ENCODE measurements at regions not wholly inside any gene's neighbourhood (a gene's known extent, or its start where the extent isn't known, plus 50 kb on each side); places are given as distances from the start of the nearest gene placed in this dataset.

GRCh38 chr1:30274976-30275621 lies 448.3 kb downstream of the MATN1 start:
- H3K36me3 Mint-ChIP-seq (ENCODE audit: low read depth) = no peaks in the 10 kb centered on the region
- H3K4me1 Mint-ChIP-seq = peaks cover 10% of the 10 kb centered on the region
- no peak overlapping the region for H3K4me3 Mint-ChIP-seq
- no peaks in the 10 kb centered on the region for H3K9me3 Mint-ChIP-seq
- no peak for TF ChIP-seq CTCF (IDR thresholded peaks at IDR 0.05; ENCODE audit: unreplicated experiment in 3 of 3)
- no peak overlapping the region for H3K27ac Mint-ChIP-seq
- peaks cover 44% of the 10 kb centered on the region for H3K27me3 Mint-ChIP-seq (ENCODE audit: low read depth)

DNA sequence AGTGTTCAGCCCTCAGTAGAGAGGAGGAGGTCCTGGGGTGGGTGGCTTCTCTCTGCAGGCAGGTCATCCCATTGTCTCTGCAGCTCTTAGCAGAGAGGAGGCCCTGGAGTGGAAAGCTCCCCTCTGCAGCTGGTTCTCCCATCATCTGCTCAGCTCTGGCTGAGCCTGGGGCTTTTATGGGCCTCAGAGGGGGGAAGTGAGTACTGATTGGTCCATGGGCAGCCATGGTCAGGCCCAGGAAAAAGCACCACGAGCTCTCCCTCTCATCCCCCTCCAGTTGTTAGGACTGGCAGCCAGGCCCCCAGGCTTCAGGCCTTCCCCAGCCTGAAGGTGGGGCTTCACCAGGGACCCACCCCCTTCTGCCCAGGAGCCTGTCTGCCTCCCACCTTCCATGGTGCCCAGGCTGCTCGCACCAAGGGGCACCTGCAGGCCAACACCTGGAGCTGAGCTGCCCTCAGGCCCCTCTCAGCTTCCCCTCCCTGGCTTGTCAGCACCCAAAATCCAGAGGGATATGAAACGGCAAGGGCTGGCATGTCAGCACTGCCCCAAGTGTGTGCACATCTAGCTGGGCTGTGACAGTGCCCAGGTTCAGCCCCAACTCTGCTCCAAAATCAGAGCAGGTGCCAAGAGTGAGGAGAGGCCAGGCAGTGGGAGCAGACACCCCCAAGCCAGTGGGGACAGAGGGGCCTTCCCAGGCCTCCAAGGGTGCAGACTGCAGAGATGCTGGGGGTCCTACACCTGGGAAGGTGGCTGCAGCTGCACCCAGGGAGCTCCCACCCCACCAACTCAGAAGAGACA lies 449.0 kb downstream of the MATN1 start:
- Mint-ChIP-seq H3K9me3 (no peaks in the 10 kb centered on the region), H3K4me1 (peaks cover 10% of the 10 kb centered on the region), H3K27ac (no peak overlapping the region), H3K4me3 (no peak overlapping the region), H3K27me3 (ENCODE audit: low read depth) (peaks cover 43% of the 10 kb centered on the region), H3K36me3 (ENCODE audit: low read depth) (no peaks in the 10 kb centered on the region)
- TF ChIP-seq CTCF (IDR thresholded peaks at IDR 0.05; ENCODE audit: unreplicated experiment in 3 of 3) = no peak

DNA sequence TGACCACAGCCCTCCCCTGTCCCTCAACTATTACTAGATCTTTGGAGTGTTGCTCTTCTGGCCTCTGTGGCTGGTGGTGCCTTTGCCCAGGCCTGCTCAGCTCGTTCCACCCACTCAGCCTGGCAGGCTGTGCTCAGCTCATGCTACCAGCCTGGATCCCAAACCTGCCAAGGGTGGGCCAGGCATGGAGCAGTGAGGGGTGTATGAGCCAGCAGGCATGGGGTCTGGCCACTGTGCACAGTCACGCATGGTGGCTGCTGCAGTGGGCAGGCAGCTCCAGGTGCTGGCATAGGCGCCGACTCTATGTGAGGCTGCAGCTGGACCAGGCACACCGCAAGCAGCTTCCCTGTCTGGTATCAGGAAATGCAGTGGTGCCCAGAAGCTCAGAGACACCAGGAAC lies 449.9 kb downstream of the MATN1 start:
- H3K36me3 Mint-ChIP-seq (ENCODE audit: low read depth) = no peaks in the 10 kb centered on the region
- H3K27me3 Mint-ChIP-seq (ENCODE audit: low read depth) = peaks cover 44% of the 10 kb centered on the region
- H3K9me3 Mint-ChIP-seq = no peaks in the 10 kb centered on the region
- H3K27ac Mint-ChIP-seq = no peak overlapping the region
- TF ChIP-seq CTCF (IDR thresholded peaks at IDR 0.05; ENCODE audit: unreplicated experiment in 3 of 3) = no peak
- peaks cover 10% of the 10 kb centered on the region for H3K4me1 Mint-ChIP-seq
- no peak overlapping the region for H3K4me3 Mint-ChIP-seq

DNA sequence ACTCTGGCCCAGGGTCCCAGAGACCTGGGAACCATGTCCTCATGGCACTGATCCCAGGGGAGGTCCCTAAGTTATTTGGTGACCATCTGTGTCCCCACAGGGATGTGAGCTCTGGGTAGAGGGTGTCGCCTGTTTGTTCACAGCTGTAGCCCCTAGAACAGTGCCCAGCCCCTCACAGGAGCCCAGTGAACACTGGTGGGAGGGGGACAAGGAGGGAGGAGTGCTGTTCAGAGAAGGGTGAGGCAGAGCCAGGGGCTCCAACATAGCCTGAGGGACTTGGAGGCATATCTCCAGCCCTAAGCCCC lies 450.4 kb downstream of the MATN1 start:
- H3K27ac Mint-ChIP-seq = no peak overlapping the region
- no peak for TF ChIP-seq CTCF (IDR thresholded peaks at IDR 0.05; ENCODE audit: unreplicated experiment in 3 of 3)
- H3K4me1 Mint-ChIP-seq = peaks cover 10% of the 10 kb centered on the region
- H3K4me3 Mint-ChIP-seq = no peak overlapping the region
- H3K9me3 Mint-ChIP-seq = no peaks in the 10 kb centered on the region
- H3K27me3 Mint-ChIP-seq (ENCODE audit: low read depth) = peaks cover 44% of the 10 kb centered on the region
- H3K36me3 Mint-ChIP-seq (ENCODE audit: low read depth) = no peaks in the 10 kb centered on the region

DNA sequence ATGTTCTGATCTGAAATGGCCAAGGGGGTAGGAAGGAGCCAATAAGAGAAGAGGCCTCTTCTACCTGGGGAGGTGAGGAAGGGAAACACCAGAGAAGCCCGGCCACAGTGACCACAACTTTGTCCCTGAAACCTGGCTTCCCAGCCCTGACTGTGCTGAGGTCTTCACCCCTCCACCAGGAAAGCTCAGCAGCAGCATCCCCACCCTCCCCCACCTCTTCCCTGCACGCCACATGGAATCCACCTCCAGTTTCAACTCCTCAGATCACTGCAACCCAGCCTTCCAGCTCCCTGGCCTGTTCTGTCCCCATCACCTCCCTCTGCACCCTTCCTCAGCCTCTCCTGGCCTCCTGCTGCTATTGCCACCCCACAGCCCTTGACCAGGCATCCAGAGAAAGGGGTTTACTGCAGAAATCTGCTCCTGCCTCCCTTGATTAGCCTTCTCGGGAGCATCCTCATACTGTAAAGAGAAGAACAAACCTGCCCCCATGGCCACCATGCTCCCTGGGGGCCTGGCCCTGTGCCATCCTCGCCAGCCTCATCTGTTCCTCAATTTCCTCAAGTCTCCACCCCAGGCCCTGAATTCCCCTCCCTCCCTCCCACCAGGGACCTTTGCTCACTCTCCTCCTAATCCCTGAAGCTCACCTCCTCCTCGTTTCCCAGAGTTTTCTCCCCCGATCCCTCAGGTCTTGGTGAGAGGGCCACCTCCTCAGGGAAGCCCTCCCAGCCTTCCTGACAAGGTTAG lies 450.9 kb downstream of the MATN1 start:
- TF ChIP-seq CTCF (IDR thresholded peaks at IDR 0.05; ENCODE audit: unreplicated experiment in 3 of 3) = no peak
- no peak overlapping the region for H3K27ac Mint-ChIP-seq
- no peaks in the 10 kb centered on the region for H3K9me3 Mint-ChIP-seq
- peaks cover 10% of the 10 kb centered on the region for H3K4me1 Mint-ChIP-seq
- no peak overlapping the region for H3K4me3 Mint-ChIP-seq
- H3K36me3 Mint-ChIP-seq (ENCODE audit: low read depth) = no peaks in the 10 kb centered on the region
- peaks cover 39% of the 10 kb centered on the region for H3K27me3 Mint-ChIP-seq (ENCODE audit: low read depth)
